Gastrocnemius medialis (tissue), 4 donors: ENCODE measurements at regions not wholly inside any gene's neighbourhood (a gene's known extent, or its start where the extent isn't known, plus 50 kb on each side); places are given as distances from the start of the nearest gene placed in this dataset.

ENCODE experiments used
- POLR2A ChIP-seq, 2 donors: fragments of 450-650 bp; IDR thresholded peaks; one replicate each; pipeline ENCODE4 v1.6.1; 2017; ENCODE audit warnings: antibody characterized with exemption in 2 of 2, mild to moderate bottlenecking in 2 of 2, moderate library complexity in 2 of 2
- TF ChIP-seq, protein P1 (sequence below), 5 experiments: fragments of 450-650 bp in 3 of 5; fragments of 200-600 bp in 2 of 5; sonication (generic) in 2 of 5; IDR thresholded peaks in 4 of 5; conservative IDR thresholded peaks in 1 of 5; 1 replicate in 4 of 5; 2 replicates in 1 of 5; pipeline ENCODE4 v1.5.1; 2016 to 2019; ENCODE audit warnings: antibody characterized with exemption in 5 of 5, mild to moderate bottlenecking in 3 of 5, moderate library complexity in 3 of 5

GRCh38 chr9:32854271-32854670, 70.9 kb downstream of the TMEM215 start:
- TF ChIP-seq, protein P1, sequence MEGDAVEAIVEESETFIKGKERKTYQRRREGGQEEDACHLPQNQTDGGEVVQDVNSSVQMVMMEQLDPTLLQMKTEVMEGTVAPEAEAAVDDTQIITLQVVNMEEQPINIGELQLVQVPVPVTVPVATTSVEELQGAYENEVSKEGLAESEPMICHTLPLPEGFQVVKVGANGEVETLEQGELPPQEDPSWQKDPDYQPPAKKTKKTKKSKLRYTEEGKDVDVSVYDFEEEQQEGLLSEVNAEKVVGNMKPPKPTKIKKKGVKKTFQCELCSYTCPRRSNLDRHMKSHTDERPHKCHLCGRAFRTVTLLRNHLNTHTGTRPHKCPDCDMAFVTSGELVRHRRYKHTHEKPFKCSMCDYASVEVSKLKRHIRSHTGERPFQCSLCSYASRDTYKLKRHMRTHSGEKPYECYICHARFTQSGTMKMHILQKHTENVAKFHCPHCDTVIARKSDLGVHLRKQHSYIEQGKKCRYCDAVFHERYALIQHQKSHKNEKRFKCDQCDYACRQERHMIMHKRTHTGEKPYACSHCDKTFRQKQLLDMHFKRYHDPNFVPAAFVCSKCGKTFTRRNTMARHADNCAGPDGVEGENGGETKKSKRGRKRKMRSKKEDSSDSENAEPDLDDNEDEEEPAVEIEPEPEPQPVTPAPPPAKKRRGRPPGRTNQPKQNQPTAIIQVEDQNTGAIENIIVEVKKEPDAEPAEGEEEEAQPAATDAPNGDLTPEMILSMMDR (IDR thresholded peaks at IDR 0.05 in 4 of 5, conservative IDR thresholded peaks at IDR 0.05 in 1 of 5) = no peak
- no peak for TF ChIP-seq POLR2A (IDR thresholded peaks at IDR 0.05)
